HG03460 (cell line): ENCODE measurements at regions not wholly inside any gene's neighbourhood (a gene's known extent, or its start where the extent isn't known, plus 50 kb on each side); places are given as distances from the start of the nearest gene placed in this dataset.

Experiments
- ATAC-seq: cut with Tn5 transposase; IDR thresholded peaks from one replicate; pipeline ENCODE4 v1.9.1; 2021; ENCODE audit not compliant: unreplicated experiment

DNA sequence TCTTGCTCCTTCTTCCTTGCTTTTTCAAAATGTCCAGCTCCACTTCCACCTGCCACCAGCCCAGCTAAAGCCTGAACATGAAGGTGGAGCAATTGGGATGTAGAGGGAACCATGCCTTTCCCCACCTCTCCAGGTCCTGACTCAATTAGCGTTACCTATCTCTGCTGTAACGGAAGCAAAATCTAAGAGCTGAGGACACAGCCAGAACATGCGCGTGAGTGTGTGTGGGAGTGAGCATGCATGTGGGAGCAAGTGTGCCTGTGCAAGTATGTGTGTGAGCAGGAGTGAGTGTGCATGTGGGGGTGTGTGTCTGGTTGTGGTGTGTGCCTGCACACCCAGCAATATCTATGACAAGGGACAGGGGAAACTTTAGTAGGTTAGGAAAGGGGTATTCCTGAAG lies 364.5 kb downstream of the MID1IP1 start:
- ATAC-seq: no peak

DNA sequence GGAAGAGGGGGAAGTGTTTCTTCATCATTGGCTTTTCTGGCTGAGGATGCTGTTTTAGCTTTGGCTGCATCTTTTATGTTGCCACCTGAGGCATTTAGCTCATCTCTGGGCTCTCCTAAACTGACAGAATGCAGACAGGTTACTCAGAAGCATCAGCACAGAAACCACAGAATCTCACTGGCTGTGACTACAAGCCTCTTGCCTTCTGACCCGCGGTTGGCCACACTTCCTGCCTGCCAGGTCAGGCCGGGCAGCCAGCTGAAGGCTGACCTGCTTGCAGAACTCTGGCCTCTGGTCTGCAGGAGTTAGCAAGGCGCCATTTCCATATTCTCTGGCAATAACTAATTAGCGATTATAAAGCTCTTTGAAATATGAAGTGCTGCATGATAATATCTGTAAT lies 366.5 kb downstream of the MID1IP1 start:
- ATAC-seq: peak; percentile 75

DNA sequence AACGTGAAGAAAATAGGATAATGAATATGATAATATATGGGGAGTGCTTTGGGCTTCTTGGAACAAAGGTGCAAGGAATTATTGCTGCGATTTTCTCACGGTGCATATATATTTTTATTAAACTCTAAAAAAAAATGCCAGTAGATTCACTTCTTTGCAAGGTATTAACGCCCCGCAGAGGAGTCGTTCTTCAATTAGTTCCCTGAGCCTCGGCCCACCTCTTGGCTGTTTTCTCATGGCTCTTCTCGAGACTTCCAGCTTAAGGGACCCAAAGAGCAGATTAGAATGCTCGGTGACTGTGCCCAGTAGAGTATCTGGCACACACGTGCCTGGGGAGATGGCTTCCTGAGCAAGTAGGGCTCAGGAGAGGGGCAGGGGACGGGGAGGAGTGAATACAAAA lies 367.4 kb downstream of the MID1IP1 start:
- no peak for ATAC-seq

DNA sequence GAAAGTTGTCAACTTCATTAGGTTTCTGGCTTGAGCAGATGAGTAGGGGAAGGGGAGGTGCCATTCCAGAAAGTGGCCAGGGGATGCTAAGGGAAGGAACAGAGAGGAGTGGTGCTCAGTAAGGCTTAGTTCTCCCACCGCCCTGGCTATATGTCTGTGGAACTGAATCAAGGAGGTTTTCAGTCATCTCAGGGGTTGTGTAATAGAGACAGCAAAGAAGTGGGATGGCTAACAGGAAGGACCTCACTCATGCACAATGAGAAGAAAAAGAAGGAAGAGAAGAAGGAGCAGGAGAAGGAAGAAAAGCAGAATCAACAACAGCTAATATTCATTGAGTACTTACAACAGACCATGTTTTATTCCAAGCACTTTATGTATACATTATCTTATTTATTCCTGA lies 368.7 kb downstream of the MID1IP1 start:
- ATAC-seq: no peak

GRCh38 chrX:39170464-39170863 lies 369.2 kb downstream of the MID1IP1 start:
- ATAC-seq: no peak

GRCh38 chrX:39171686-39172085 lies 370.4 kb downstream of the MID1IP1 start:
- ATAC-seq: no peak

GRCh38 chrX:39174241-39174771 lies 373.0 kb downstream of the MID1IP1 start:
- ATAC-seq: no peak

GRCh38 chrX:39174772-39175417 lies 373.6 kb downstream of the MID1IP1 start:
- ATAC-seq: no peak

DNA sequence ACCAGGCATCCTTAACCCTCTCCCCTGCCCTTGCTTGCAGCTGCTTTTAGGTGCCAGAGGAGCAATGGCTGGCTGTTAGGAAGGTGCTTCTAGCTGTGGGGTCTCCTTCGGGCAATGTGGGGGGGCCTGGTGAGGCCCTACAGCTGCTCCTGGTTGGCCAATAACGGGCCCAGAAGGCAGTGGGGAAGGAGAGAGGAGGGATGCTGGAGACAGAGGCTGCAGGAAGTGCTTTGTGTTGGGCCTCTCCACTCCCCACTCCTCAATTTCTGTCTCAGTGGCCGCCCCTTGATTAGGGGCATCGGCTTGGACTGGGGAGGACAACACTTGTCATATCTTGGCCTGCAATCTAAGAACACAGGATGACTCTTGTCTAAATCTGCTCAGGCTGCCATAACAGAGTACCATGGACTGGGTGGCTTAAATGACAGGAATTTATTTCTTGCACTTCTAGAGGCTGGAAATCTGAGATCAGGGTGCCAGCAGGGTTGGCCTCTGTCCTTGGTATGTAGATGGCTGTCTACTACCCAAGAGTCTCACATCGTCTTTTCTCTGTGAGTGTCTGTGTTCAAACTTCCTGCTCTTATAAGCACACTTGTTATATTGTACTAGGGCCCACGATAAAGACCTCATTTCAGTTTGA lies 374.3 kb downstream of the MID1IP1 start:
- ATAC-seq: no peak

GRCh38 chrX:39176105-39176504 lies 374.8 kb downstream of the MID1IP1 start:
- no peak for ATAC-seq

- no peak for ATAC-seq
Measured at GRCh38 chrX:39189431-39189830, 388.2 kb downstream of the MID1IP1 start.

DNA sequence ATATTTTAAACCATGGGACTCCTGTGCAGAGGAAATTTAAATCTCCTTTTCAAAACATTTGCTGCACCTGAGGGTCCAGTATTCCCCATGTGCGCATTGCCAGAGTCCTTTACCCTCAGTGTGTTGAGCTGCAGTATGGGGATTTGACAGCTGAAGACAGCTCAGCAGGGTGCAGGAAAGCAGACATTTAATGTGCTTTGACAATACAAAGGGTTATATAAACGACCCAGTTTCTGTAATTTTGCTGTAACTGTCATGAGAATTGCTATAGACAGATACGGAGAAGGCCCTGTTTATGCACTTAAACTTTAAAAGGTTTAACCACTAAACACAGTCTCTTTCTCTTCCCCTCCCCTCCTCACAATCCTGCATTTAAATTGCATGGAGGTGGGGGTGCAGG lies 393.4 kb downstream of the MID1IP1 start:
- no peak for ATAC-seq

GRCh38 chrX:39195156-39195555 lies 393.9 kb downstream of the MID1IP1 start:
- no peak for ATAC-seq

GRCh38 chrX:39196192-39197102 lies 395.2 kb downstream of the MID1IP1 start:
- ATAC-seq: peak; percentile 91

DNA sequence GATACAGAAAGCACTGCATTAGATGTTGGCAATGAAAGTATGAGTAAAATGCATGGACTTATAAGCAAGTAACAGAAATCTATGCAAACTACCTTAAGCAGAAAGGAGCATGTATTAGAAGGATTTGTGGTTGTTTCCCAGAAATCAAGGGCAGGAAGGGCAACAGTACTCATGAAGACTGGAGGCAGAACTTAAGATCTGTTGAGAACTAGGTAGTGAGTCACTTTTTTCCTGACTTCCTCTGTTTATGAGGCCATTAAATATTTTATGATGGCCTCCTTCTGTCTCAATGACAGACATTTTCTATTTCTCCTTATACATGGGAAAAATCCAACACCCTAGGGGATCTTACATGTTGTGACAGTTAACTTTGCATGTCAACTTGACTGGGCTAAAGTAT lies 398.2 kb downstream of the MID1IP1 start:
- no peak for ATAC-seq

DNA sequence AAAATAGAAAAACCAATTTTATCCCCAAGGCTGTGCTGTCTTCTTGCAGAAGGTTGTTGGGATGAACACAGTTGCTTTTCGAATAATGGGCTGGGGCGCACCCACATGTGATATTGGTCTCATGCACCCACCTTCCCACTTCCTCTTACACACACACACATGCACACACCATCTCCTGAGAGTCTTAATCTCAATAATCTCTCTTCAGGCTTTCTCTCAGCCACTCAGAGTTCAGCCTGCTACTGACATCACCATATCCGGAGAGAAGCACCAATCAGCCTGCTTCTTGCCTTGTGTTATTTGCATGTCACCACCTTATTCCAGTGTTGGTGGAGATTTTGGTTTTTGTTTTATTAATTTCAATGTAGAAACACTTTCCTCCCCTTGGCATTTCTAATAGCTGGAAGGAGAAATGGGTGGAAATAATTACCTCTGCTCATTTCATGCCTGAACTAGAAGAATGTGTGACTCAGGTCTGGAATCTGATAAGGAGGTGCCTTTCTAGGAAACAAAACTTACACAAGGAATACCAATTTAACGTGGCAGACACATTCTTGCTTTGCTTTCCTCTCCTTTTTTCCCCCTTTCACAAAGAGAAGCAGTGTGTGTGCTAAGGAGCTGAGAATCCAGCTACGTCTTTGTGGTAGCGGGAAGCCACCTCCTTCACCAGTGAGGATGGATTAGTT lies 400.2 kb downstream of the MID1IP1 start:
- no peak for ATAC-seq

DNA sequence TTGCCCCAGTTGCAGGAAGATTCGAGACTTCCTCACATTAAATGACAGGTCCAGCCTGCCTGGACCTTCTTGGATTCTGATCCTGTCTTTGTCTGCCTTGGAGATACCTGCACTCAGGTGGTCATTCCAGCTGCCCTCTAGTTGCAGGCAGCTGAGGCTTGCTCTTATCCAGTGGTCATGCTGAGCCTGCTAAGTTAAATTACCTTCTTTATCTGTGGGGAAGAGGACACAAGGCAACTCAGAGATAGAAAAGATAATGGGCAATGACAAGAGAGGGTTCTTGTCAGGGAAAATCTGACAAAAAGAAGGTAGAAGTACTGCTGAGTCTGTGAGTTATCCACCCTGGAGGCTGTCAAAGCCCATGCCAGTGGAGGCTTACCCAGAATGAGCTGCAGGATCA lies 401.4 kb downstream of the MID1IP1 start:
- no peak for ATAC-seq

DNA sequence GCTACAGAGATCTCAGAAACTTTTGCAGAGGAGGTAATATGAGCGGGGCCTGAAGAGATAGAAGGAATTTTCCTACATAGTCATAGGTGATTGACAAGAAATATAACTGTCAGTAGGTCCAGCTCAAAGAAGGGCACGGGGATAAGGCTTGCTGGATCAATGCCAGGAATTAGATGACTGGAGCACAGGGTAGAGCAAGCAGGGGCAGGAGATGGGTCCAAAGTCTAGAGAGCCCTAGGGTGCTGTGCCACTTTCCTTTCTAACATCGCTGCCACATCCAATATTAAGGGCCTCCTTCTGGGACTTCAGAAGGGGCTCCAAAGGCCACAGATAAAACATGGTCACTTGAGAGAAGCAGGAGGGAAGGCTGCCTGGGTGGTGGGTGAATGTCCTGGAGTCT lies 402.2 kb downstream of the MID1IP1 start:
- ATAC-seq: no peak

- no peak for ATAC-seq
Measured at GRCh38 chrX:39204353-39204752, 403.1 kb downstream of the MID1IP1 start.

- ATAC-seq: no peak
Measured at GRCh38 chrX:39204945-39205344, 403.7 kb downstream of the MID1IP1 start.

DNA sequence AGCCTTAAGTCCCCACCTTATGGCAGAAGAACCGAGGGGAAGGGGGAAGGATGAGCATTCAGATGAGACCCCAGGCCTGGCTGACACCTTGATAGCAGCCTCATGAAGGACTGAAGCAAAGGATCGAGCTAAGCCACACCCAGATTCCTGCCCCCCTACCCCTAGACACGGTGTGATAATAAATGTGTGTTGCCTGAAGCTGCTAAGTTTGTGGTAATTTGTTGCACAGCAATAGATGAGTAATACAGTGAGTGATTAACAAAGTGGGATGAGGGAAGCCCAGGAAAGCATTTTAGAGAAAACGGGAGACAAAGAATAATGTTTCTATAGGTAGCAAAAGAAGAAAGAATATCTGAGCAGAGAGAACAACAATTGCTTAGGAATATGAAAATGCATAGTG lies 404.2 kb downstream of the MID1IP1 start:
- ATAC-seq: no peak
